GM12878 (cell line): ENCODE measurements at regions not wholly inside any gene's neighbourhood (a gene's known extent, or its start where the extent isn't known, plus 50 kb on each side); places are given as distances from the start of the nearest gene placed in this dataset.

Experiments
- ATAC-seq: fragments of 200-7000 bp; cut with Tn5 transposase; 3 replicates; pipeline ENCODE4 v1.9.1; 2020; ENCODE audit warnings: mild to moderate bottlenecking, moderate library complexity
- BruUV-seq: library from RNA; stranded (reverse); fragments of 400-500 nt; replicated peaks from 2 replicates; lab custom pipeline; 2021; lab: Mats Ljungman, UMichigan
- CTCF ChIA-PET: fragments of 300-600 bp; sonication (Branson Sonifier 250); formaldehyde crosslinking; extraction: SDS; loops from one replicate; lab custom pipeline; 2021; ENCODE audit warnings: inconsistent platforms; lab: Yijun Ruan, JAX
- POLR2A ChIA-PET: fragments of 350-600 bp; formaldehyde crosslinking; extraction: SDS; loops from one replicate; lab custom pipeline; 2021; ENCODE audit warnings: inconsistent platforms; lab: Charles Lee
- RAD21 ChIA-PET: fragments of 300-600 bp; sonication (Branson Sonifier 250); formaldehyde crosslinking; loops from one replicate; lab custom pipeline; 2023; ENCODE audit warnings: antibody characterized with exemption; ENCODE audit not compliant: unreplicated experiment; lab: Charles Lee
- SMC1A ChIA-PET: fragments of 300-600 bp; sonication (Branson Sonifier 250); formaldehyde crosslinking; loops from one replicate; lab custom pipeline; 2023; ENCODE audit not compliant: unreplicated experiment, uncharacterized antibody; lab: Charles Lee
- DNase-seq: peaks from one replicate; pipeline ENCODE4 v3.0.0-alpha.2; 2011; ENCODE audit warnings: low read depth, low spot score
- FAIRE-seq: peaks from 3 replicates; lab custom pipeline; 2011; peaks lifted over from hg19 to GRCh38; lab: Jason Lieb, UNC
- H2AFZ ChIP-seq: 2 replicates; pipeline ENCODE4 v1.6.0; 2011; ENCODE audit warnings: low read depth, low read length, control low read depth; ENCODE audit not compliant: control insufficient read depth
- H3K27ac ChIP-seq: 2 replicates; pipeline ENCODE4 v1.5.1; 2011; ENCODE audit warnings: control low read depth; ENCODE audit not compliant: control insufficient read depth, insufficient read depth
- H3K27me3 ChIP-seq, 2 experiments: replicated peaks in 1 of 2; 2 replicates each; pipeline versions ENCODE4 v1.6.0 to v1.6.1; 2011; ENCODE audit warnings: low read length in 1 of 2; ENCODE audit not compliant: control insufficient read depth in 2 of 2, insufficient read depth in 2 of 2
- H3K36me3 ChIP-seq, 2 experiments: 2 replicates each; pipeline ENCODE4 v1.5.1; 2011; ENCODE audit warnings: low read length in 1 of 2; ENCODE audit not compliant: control insufficient read depth in 2 of 2, insufficient read depth in 2 of 2
- H3K4me1 ChIP-seq: 2 replicates; pipeline ENCODE4 v1.6.1; 2011; ENCODE audit warnings: mild to moderate bottlenecking, low read length, moderate library complexity, mixed read lengths; ENCODE audit not compliant: control insufficient read depth, insufficient read depth
- H3K4me2 ChIP-seq: 2 replicates; pipeline ENCODE4 v1.6.0; 2011; ENCODE audit warnings: control low read depth; ENCODE audit not compliant: control insufficient read depth, insufficient read depth
- H3K4me3 ChIP-seq: fragments of 200-600 bp; sonication (generic); 2 replicates; pipeline ENCODE4 v1.5.1; 2016
- H3K79me2 ChIP-seq: 2 replicates; pipeline ENCODE4 v1.6.0; 2011; ENCODE audit warnings: low read length; ENCODE audit not compliant: control insufficient read depth, insufficient read depth
- H3K9ac ChIP-seq: 2 replicates; pipeline ENCODE4 v1.8.0; 2011; ENCODE audit warnings: low read length, control low read depth, mixed read lengths; ENCODE audit not compliant: control insufficient read depth, insufficient read depth
- H3K9me3 ChIP-seq: replicated peaks from 3 replicates; pipeline ENCODE4 v1.5.1; 2011; ENCODE audit warnings: mild to moderate bottlenecking, low read length; ENCODE audit not compliant: control insufficient read depth, insufficient read depth
- H4K20me1 ChIP-seq: 2 replicates; pipeline ENCODE4 v1.6.0; 2011; ENCODE audit not compliant: control insufficient read depth, insufficient read depth
- BCL3 ChIP-seq: IDR thresholded peaks from 2 replicates; pipeline ENCODE4 v1.6.1; 2011; ENCODE audit warnings: borderline replicate concordance, low read depth, mild to moderate bottlenecking, moderate library complexity, low read length; ENCODE audit not compliant: insufficient read depth, poor library complexity, severe bottlenecking
- EP300 ChIP-seq, 2 experiments: fragments of 150-350 bp in 1 of 2; IDR thresholded peaks; 2 replicates each; pipeline ENCODE4 v1.6.1; 2011 to 2012; ENCODE audit warnings: low read depth in 2 of 2, low read length in 2 of 2, borderline replicate concordance in 1 of 2, improper control_type of control experiment in 1 of 2, inconsistent platforms in 1 of 2; ENCODE audit not compliant: control insufficient read depth in 1 of 2
- FOXK2 ChIP-seq: fragments of 450-650 bp; IDR thresholded peaks from 2 replicates; pipeline ENCODE4 v1.6.1; 2017; ENCODE audit warnings: mild to moderate bottlenecking, moderate library complexity
- NR2C2 ChIP-seq: IDR thresholded peaks from 2 replicates; pipeline ENCODE4 v1.6.1; 2011; ENCODE audit warnings: borderline replicate concordance, low read depth; ENCODE audit not compliant: control insufficient read depth, insufficient read length
- RCOR1 ChIP-seq: conservative IDR thresholded peaks from 2 replicates; pipeline ENCODE4 v1.6.1; 2012; ENCODE audit warnings: low read depth, low read length, improper control_type of control experiment
- RUNX3 ChIP-seq: IDR thresholded peaks from 2 replicates; pipeline ENCODE4 v1.6.1; 2012; ENCODE audit warnings: low read length, inconsistent platforms
- SMAD5 ChIP-seq: IDR thresholded peaks from 2 replicates; pipeline ENCODE4 v1.6.1; 2016; ENCODE audit warnings: antibody characterized with exemption, low read depth
- TARDBP ChIP-seq: IDR thresholded peaks from 2 replicates; pipeline ENCODE4 v1.6.1; 2016; ENCODE audit warnings: borderline replicate concordance
- TBL1XR1 ChIP-seq: IDR thresholded peaks from 2 replicates; pipeline ENCODE4 v1.6.1; 2012; ENCODE audit warnings: low read depth, low read length, improper control_type of control experiment
- WGBS: methylation state at CpG from one replicate; pipeline ENCODE4 v1.1.6; 2016; ENCODE audit warnings: low lambda C conversion rate; ENCODE audit not compliant: insufficient replicate concordance, insufficient coverage; ENCODE audit errors: missing lambda C conversion rate; 5-methylcytosine and 5-hydroxymethylcytosine counted together
- in situ Hi-C: fragments of 300-500 bp; cut with MboI; formaldehyde crosslinking; loops from 9 replicates; pipeline ENCODE4 v1.14.3; 2018; ENCODE audit warnings: mixed read lengths
- intact Hi-C: fragments of 100-400 bp; cut with micrococcal nuclease; formaldehyde crosslinking; loops from one replicate; pipeline ENCODE4 v1.14.2; 2022; ENCODE audit not compliant: unreplicated experiment
- TF ChIP-seq, protein P1 (sequence below): fragments of 150-350 bp; IDR thresholded peaks from 2 replicates; pipeline ENCODE4 v1.6.1; 2014; ENCODE audit warnings: mild to moderate bottlenecking, low read depth, low read length
- TF ChIP-seq, protein P2 (sequence below): fragments of 450-650 bp; IDR thresholded peaks from 2 replicates; pipeline ENCODE4 v1.6.1; 2017; ENCODE audit warnings: mild to moderate bottlenecking, moderate library complexity

DNA sequence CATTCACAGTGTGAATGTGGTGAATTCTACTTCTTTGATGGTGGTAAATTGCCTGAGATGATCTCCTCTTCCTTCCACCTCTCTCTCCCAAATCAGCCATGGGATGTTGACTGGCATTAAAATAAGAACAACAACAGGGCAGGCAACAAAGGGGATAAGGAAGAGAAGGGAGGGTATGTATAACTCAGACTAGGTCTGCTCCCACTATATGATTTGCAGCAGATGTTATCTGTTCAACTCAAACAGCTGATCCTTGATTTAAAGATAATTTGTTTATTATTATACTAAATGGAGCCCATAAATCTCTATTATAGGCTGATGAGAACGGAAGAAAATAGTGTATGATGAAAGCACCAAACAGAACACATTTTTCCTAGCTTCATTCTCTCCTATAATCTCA, 262.0 kb downstream of the BTBD3 start:
- in situ Hi-C loops: no loop called here
- no peaks in the 10 kb centered on the region for H3K4me1 ChIP-seq
- DNase-seq (no peak), ATAC-seq (no peak), FAIRE-seq (no peak)
- SMC1A ChIA-PET: interaction anchor here (0.6 to 0.8 kb wide), 4 partner anchors 11 to 59 kb away, joined by 3 to 4 read pairs (median 3); no protein-coding TSS in a partner anchor
- CTCF ChIA-PET: no interaction called here
- no peaks in the 10 kb centered on the region for H3K36me3 ChIP-seq
- no peaks in the 10 kb centered on the region for H4K20me1 ChIP-seq
- RAD21 ChIA-PET: no interaction called here
- WGBS: 0% methylated on average over 1 of the region's 1 CpG
- H3K9me3 ChIP-seq: no peaks in the 10 kb centered on the region
- TF ChIP-seq RCOR1: no peak
- TF ChIP-seq TBL1XR1: no peak
- TF ChIP-seq, protein P1, sequence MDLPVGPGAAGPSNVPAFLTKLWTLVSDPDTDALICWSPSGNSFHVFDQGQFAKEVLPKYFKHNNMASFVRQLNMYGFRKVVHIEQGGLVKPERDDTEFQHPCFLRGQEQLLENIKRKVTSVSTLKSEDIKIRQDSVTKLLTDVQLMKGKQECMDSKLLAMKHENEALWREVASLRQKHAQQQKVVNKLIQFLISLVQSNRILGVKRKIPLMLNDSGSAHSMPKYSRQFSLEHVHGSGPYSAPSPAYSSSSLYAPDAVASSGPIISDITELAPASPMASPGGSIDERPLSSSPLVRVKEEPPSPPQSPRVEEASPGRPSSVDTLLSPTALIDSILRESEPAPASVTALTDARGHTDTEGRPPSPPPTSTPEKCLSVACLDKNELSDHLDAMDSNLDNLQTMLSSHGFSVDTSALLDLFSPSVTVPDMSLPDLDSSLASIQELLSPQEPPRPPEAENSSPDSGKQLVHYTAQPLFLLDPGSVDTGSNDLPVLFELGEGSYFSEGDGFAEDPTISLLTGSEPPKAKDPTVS: no peak
- TF ChIP-seq NR2C2: no peak
- H3K79me2 ChIP-seq: no peaks in the 10 kb centered on the region
- BruUV-seq: no TSS peak
- no peak overlapping the region for H3K9ac ChIP-seq
- no peak overlapping the region for H3K4me2 ChIP-seq
- no peak overlapping the region for H3K27ac ChIP-seq
- intact Hi-C loops: no loop called here
- no peak overlapping the region for H2AFZ ChIP-seq
- POLR2A ChIA-PET: no interaction called here
- no peaks in the 10 kb centered on the region for H3K27me3 ChIP-seq
- H3K4me3 ChIP-seq: no peak overlapping the region

- ATAC-seq (no peak), DNase-seq (no peak), FAIRE-seq (no peak)
- no peaks in the 10 kb centered on the region for H3K79me2 ChIP-seq
- no peak overlapping the region for H3K4me2 ChIP-seq
- in situ Hi-C loops: no loop called here
- no peak overlapping the region for H2AFZ ChIP-seq
- SMC1A ChIA-PET: interaction anchor here (0.6 to 0.8 kb wide), 3 partner anchors 11 to 59 kb away, joined by 3 read pairs; no protein-coding TSS in a partner anchor
- H3K27ac ChIP-seq: no peak overlapping the region
- H3K4me3 ChIP-seq: no peak overlapping the region
- intact Hi-C loops: no loop called here
- CTCF ChIA-PET: no interaction called here
- H3K4me1 ChIP-seq: no peaks in the 10 kb centered on the region
- no peaks in the 10 kb centered on the region for H3K36me3 ChIP-seq
- POLR2A ChIA-PET: no interaction called here
- no peaks in the 10 kb centered on the region for H3K27me3 ChIP-seq
- no TSS peak for BruUV-seq
- no peak overlapping the region for H3K9ac ChIP-seq
- 12% methylated on average over 5 of the region's 5 CpGs for WGBS
- H4K20me1 ChIP-seq: no peaks in the 10 kb centered on the region
- RAD21 ChIA-PET: no interaction called here
- no peaks in the 10 kb centered on the region for H3K9me3 ChIP-seq
- TF ChIP-seq TARDBP (no peak), RUNX3 (no peak), SMAD5 (no peak), BCL3 (no peak), FOXK2 (no peak), EP300 (IDR thresholded peaks at IDR 0.05; ENCODE audit: borderline replicate concordance in 1 of 2, control insufficient read depth in 1 of 2, low read depth in 2 of 2, low read length in 2 of 2) (no peak)
- TF ChIP-seq, protein P2, sequence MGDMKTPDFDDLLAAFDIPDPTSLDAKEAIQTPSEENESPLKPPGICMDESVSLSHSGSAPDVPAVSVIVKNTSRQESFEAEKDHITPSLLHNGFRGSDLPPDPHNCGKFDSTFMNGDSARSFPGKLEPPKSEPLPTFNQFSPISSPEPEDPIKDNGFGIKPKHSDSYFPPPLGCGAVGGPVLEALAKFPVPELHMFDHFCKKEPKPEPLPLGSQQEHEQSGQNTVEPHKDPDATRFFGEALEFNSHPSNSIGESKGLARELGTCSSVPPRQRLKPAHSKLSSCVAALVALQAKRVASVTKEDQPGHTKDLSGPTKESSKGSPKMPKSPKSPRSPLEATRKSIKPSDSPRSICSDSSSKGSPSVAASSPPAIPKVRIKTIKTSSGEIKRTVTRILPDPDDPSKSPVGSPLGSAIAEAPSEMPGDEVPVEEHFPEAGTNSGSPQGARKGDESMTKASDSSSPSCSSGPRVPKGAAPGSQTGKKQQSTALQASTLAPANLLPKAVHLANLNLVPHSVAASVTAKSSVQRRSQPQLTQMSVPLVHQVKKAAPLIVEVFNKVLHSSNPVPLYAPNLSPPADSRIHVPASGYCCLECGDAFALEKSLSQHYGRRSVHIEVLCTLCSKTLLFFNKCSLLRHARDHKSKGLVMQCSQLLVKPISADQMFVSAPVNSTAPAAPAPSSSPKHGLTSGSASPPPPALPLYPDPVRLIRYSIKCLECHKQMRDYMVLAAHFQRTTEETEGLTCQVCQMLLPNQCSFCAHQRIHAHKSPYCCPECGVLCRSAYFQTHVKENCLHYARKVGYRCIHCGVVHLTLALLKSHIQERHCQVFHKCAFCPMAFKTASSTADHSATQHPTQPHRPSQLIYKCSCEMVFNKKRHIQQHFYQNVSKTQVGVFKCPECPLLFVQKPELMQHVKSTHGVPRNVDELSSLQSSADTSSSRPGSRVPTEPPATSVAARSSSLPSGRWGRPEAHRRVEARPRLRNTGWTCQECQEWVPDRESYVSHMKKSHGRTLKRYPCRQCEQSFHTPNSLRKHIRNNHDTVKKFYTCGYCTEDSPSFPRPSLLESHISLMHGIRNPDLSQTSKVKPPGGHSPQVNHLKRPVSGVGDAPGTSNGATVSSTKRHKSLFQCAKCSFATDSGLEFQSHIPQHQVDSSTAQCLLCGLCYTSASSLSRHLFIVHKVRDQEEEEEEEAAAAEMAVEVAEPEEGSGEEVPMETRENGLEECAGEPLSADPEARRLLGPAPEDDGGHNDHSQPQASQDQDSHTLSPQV: no peak
Measured at GRCh38 chr20:12180107-12180661, 262.5 kb downstream of the BTBD3 start.
